ENCODE measurements at regions not wholly inside any gene's neighbourhood (a gene's known extent, or its start where the extent isn't known, plus 50 kb on each side); places are given as distances from the start of the nearest gene placed in this dataset.

GRCh38 chr11:59302991-59303390 is 55.7 kb upstream of the OR5AN1 start:
- no peaks in the 10 kb centered on the region for H3K4me1 ChIP-seq (ENCODE audit: control insufficient read depth in 1 of 2, insufficient read depth in 2 of 2, low read length in 2 of 2)
- ATAC-seq (ENCODE audit: low FRiP score): no peak
- WGBS, 2 donors: 29 to 41% methylated on average over 1 of the region's 1 CpG
- DNase-seq: no peak
- H3K9me3 ChIP-seq (ENCODE audit: control insufficient read depth, low read length): no peaks in the 10 kb centered on the region
- intact Hi-C loops (cut with DNase I): no loop called here
- no peak overlapping the region for H3K27ac ChIP-seq (ENCODE audit: low read depth in 1 of 2, low read length in 2 of 2)
- no peaks in the 10 kb centered on the region for H3K27me3 ChIP-seq (ENCODE audit: control insufficient read depth in 1 of 2, insufficient read depth in 2 of 2, low read length in 1 of 2)
- H3K4me3 ChIP-seq (ENCODE audit: low read length in 2 of 2): no peak overlapping the region
- no peaks in the 10 kb centered on the region for H3K36me3 ChIP-seq (ENCODE audit: control insufficient read depth in 1 of 2, insufficient read depth in 2 of 2, low read length in 1 of 2)

DNA sequence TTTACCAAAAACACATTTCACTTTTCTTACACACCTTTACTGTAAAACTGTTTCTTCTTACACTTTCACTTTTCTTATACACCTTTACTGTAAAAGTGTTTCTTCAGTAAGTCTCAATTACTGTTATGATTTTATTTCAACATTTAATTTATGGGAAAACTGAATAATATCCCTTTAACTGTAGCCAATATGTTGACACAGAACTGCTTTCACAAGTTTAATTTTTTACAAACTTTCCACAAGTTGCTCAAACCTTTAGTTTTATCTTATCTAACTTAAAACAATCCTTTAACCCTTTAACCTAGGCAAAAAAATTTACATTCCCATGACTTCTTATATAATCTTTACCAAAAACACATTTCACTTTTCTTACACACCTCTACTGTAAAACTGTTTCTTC is 63.3 kb upstream of the OR5AN1 start:
- intact Hi-C loops (cut with DNase I): no loop called here
- H3K9me3 ChIP-seq (ENCODE audit: control insufficient read depth, low read length): no peaks in the 10 kb centered on the region
- no peaks in the 10 kb centered on the region for H3K27me3 ChIP-seq (ENCODE audit: control insufficient read depth in 1 of 2, insufficient read depth in 2 of 2, low read length in 1 of 2)
- H3K4me1 ChIP-seq (ENCODE audit: control insufficient read depth in 1 of 2, insufficient read depth in 2 of 2, low read length in 2 of 2): no peaks in the 10 kb centered on the region
- no peak for ATAC-seq (ENCODE audit: low FRiP score)
- no peak overlapping the region for H3K27ac ChIP-seq (ENCODE audit: low read depth in 1 of 2, low read length in 2 of 2)
- no peak overlapping the region for H3K4me3 ChIP-seq (ENCODE audit: low read length in 2 of 2)
- H3K36me3 ChIP-seq (ENCODE audit: control insufficient read depth in 1 of 2, insufficient read depth in 2 of 2, low read length in 1 of 2): no peaks in the 10 kb centered on the region
- no peak for DNase-seq

- no peak for DNase-seq
- Histone ChIP-seq H3K27me3 (ENCODE audit: control insufficient read depth in 1 of 2, insufficient read depth in 2 of 2, low read length in 1 of 2) (no peaks in the 10 kb centered on the region), H3K36me3 (ENCODE audit: control insufficient read depth in 1 of 2, insufficient read depth in 2 of 2, low read length in 1 of 2) (no peaks in the 10 kb centered on the region), H3K9me3 (ENCODE audit: control insufficient read depth, low read length) (no peaks in the 10 kb centered on the region), H3K4me1 (ENCODE audit: control insufficient read depth in 1 of 2, insufficient read depth in 2 of 2, low read length in 2 of 2) (no peaks in the 10 kb centered on the region), H3K4me3 (ENCODE audit: low read length in 2 of 2) (no peak overlapping the region), H3K27ac (ENCODE audit: low read depth in 1 of 2, low read length in 2 of 2) (no peak overlapping the region)
- WGBS, 2 donors: 86 to 91% methylated on average over 3 of the region's 3 CpGs
- ATAC-seq (ENCODE audit: low FRiP score): no peak
- intact Hi-C loops (cut with DNase I): no loop called here
These were observed 66.1 kb upstream of the OR5AN1 start for GRCh38 chr11:59292611-59293010.

GRCh38 chr11:59291228-59291627 is 67.5 kb upstream of the OR5AN1 start:
- Histone ChIP-seq H3K27ac (ENCODE audit: low read depth in 1 of 2, low read length in 2 of 2) (no peak overlapping the region), H3K36me3 (ENCODE audit: control insufficient read depth in 1 of 2, insufficient read depth in 2 of 2, low read length in 1 of 2) (no peaks in the 10 kb centered on the region), H3K4me1 (ENCODE audit: control insufficient read depth in 1 of 2, insufficient read depth in 2 of 2, low read length in 2 of 2) (no peaks in the 10 kb centered on the region), H3K9me3 (ENCODE audit: control insufficient read depth, low read length) (no peaks in the 10 kb centered on the region), H3K27me3 (ENCODE audit: control insufficient read depth in 1 of 2, insufficient read depth in 2 of 2, low read length in 1 of 2) (no peaks in the 10 kb centered on the region), H3K4me3 (ENCODE audit: low read length in 2 of 2) (no peak overlapping the region)
- ATAC-seq (ENCODE audit: low FRiP score) (no peak), DNase-seq (no peak)
- WGBS, 2 donors: 22 to 24% methylated on average over 3 of the region's 3 CpGs
- intact Hi-C loops (cut with DNase I): no loop called here

- DNase-seq (no peak), ATAC-seq (ENCODE audit: low FRiP score) (no peak)
- WGBS, 2 donors: 57 to 60% methylated on average over 4 of the region's 4 CpGs
- Histone ChIP-seq H3K36me3 (ENCODE audit: control insufficient read depth in 1 of 2, insufficient read depth in 2 of 2, low read length in 1 of 2) (no peaks in the 10 kb centered on the region), H3K4me1 (ENCODE audit: control insufficient read depth in 1 of 2, insufficient read depth in 2 of 2, low read length in 2 of 2) (peaks cover 0 to 1% of the 10 kb centered on the region in 2 donors), H3K4me3 (ENCODE audit: low read length in 2 of 2) (no peak overlapping the region), H3K27ac (ENCODE audit: low read depth in 1 of 2, low read length in 2 of 2) (no peak overlapping the region), H3K27me3 (ENCODE audit: control insufficient read depth in 1 of 2, insufficient read depth in 2 of 2, low read length in 1 of 2) (no peaks in the 10 kb centered on the region), H3K9me3 (ENCODE audit: control insufficient read depth, low read length) (no peaks in the 10 kb centered on the region)
- intact Hi-C loops (cut with DNase I): loop anchor here in 1 of 2 donors (5.0 kb wide), 1 partner anchor 82 kb away; no protein-coding TSS in a partner anchor
These were observed 69.1 kb upstream of the OR5AN1 start for GRCh38 chr11:59289356-59290181.

GRCh38 chr11:59285716-59286260 is 72.9 kb upstream of the OR5AN1 start:
- Histone ChIP-seq H3K27ac (ENCODE audit: low read depth in 1 of 2, low read length in 2 of 2) (no peak overlapping the region), H3K9me3 (ENCODE audit: control insufficient read depth, low read length) (no peaks in the 10 kb centered on the region), H3K27me3 (ENCODE audit: control insufficient read depth in 1 of 2, insufficient read depth in 2 of 2, low read length in 1 of 2) (no peaks in the 10 kb centered on the region), H3K36me3 (ENCODE audit: control insufficient read depth in 1 of 2, insufficient read depth in 2 of 2, low read length in 1 of 2) (no peaks in the 10 kb centered on the region), H3K4me3 (ENCODE audit: low read length in 2 of 2) (no peak overlapping the region), H3K4me1 (ENCODE audit: control insufficient read depth in 1 of 2, insufficient read depth in 2 of 2, low read length in 2 of 2) (peaks cover 0 to 1% of the 10 kb centered on the region in 2 donors)
- intact Hi-C loops (cut with DNase I): loop anchor here (2.0 to 5.0 kb wide), 2 partner anchors 78 to 115 kb away; no protein-coding TSS in a partner anchor
- ATAC-seq (ENCODE audit: low FRiP score) (no peak), DNase-seq (no peak)
- 53 to 65% methylated on average over 2 of the region's 2 CpGs for WGBS, 2 donors

GRCh38 chr11:59284773-59285129 is 72.0 kb upstream of the MPEG1 start:
- intact Hi-C loops (cut with DNase I): loop anchor here (1.0 to 5.0 kb wide), 3 partner anchors 77 to 114 kb away; partner anchors contain the start of gene DTX4 (in 1 of the 2)

DNA sequence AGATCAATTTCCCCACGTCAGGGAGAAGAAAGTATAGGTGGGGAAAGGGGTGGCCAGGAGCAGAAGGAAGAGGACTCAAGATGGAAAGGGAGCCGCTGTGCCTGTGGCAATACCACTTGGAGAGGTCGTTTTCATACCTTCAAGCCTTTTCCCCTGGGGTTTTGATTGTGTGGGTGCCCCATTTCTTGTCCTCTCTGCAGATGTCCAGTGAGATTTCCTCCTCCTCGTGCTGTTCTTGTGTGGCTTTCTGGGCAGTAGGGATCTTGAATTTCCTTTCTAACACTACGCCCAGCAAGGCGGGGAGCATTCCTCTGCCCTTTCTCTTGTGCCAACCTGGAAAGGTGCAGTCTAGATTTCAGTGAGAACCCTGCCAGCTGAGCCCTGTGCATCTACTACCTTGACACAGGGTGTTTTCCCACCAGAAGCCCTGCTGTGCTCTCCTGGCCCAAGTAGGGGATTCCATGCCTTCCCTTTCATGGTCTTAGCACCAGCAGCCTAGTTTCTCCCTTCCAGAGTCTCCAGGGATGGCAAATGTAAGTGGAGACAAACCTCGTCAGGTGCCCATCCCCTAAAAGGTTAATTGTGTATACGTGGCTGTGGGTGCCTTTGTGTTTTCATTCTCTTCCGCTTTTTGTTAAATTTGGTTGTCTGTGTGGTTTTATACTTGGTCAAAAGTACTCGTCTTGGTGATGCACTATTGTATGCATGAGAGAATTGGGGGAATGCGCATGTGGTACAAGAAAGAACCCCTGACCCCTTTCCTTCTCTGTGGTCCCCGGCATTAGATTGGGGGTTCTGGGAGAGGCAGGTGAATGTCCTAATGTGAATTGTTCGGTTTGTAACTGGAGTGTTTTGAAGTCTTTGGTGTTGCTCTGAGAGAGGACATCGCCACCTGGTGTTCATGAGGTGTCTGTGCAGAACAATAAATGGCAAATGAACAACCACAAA is 71.4 kb upstream of the MPEG1 start:
- Histone ChIP-seq H3K4me1 (ENCODE audit: control insufficient read depth in 1 of 2, insufficient read depth in 2 of 2, low read length in 2 of 2) (peaks cover 0 to 1% of the 10 kb centered on the region in 2 donors), H3K27ac (ENCODE audit: low read depth in 1 of 2, low read length in 2 of 2) (no peak overlapping the region), H3K27me3 (ENCODE audit: control insufficient read depth in 1 of 2, insufficient read depth in 2 of 2, low read length in 1 of 2) (no peaks in the 10 kb centered on the region), H3K9me3 (ENCODE audit: control insufficient read depth, low read length) (no peaks in the 10 kb centered on the region), H3K4me3 (ENCODE audit: low read length in 2 of 2) (no peak overlapping the region), H3K36me3 (ENCODE audit: control insufficient read depth in 1 of 2, insufficient read depth in 2 of 2, low read length in 1 of 2) (no peaks in the 10 kb centered on the region)
- DNase-seq (no peak), ATAC-seq (ENCODE audit: low FRiP score) (peak; percentile 85)
- intact Hi-C loops (cut with DNase I): loop anchor here (1.0 to 5.0 kb wide), 3 partner anchors 77 to 113 kb away; partner anchors contain the start of gene DTX4 (in 1 of the 2)
- WGBS, 2 donors: 41 to 43% methylated on average over 13 to 14 of the region's 14 CpGs

More at GRCh38 chr11:59284773-59285129, 72.0 kb upstream of the MPEG1 start:
- H3K9me3 ChIP-seq (ENCODE audit: control insufficient read depth, low read length): no peaks in the 10 kb centered on the region
- H3K4me1 ChIP-seq (ENCODE audit: control insufficient read depth in 1 of 2, insufficient read depth in 2 of 2, low read length in 2 of 2): peaks cover 0 to 1% of the 10 kb centered on the region in 2 donors
- H3K4me3 ChIP-seq (ENCODE audit: low read length in 2 of 2): no peak overlapping the region
- WGBS, 2 donors: 38 to 39% methylated on average over 5 of the region's 5 CpGs
- no peaks in the 10 kb centered on the region for H3K27me3 ChIP-seq (ENCODE audit: control insufficient read depth in 1 of 2, insufficient read depth in 2 of 2, low read length in 1 of 2)
- H3K36me3 ChIP-seq (ENCODE audit: control insufficient read depth in 1 of 2, insufficient read depth in 2 of 2, low read length in 1 of 2): no peaks in the 10 kb centered on the region
- DNase-seq (no peak), ATAC-seq (ENCODE audit: low FRiP score) (no peak)
- H3K27ac ChIP-seq (ENCODE audit: low read depth in 1 of 2, low read length in 2 of 2): no peak overlapping the region

All from aorta (tissue), 5 donors.